Breast epithelium (tissue), 3 donors: ENCODE measurements at regions not wholly inside any gene's neighbourhood (a gene's known extent, or its start where the extent isn't known, plus 50 kb on each side); places are given as distances from the start of the nearest gene placed in this dataset.

Source experiments
- CTCF ChIP-seq, 3 donors: fragments of 450-650 bp; IDR thresholded peaks; one replicate each; pipeline ENCODE4 v1.5.1; 2016 to 2017; ENCODE audit warnings: antibody characterized with exemption in 3 of 3, mild to moderate bottlenecking in 3 of 3, moderate library complexity in 3 of 3
- POLR2AphosphoS5 ChIP-seq, 3 donors: sonication (generic); formaldehyde crosslinking; IDR thresholded peaks; one replicate each; pipeline ENCODE4 v1.6.1; 2017; ENCODE audit warnings: antibody characterized with exemption in 3 of 3

GRCh38 chr18:11504962-11505361 is 104.4 kb upstream of the SLC35G4 start:
- no peak for TF ChIP-seq CTCF (IDR thresholded peaks at IDR 0.05)
- no peak for TF ChIP-seq POLR2AphosphoS5 (IDR thresholded peaks at IDR 0.05)
